ENCODE measurements at regions not wholly inside any gene's neighbourhood (a gene's known extent, or its start where the extent isn't known, plus 50 kb on each side); places are given as distances from the start of the nearest gene placed in this dataset.

- no peak for TF ChIP-seq CTCF (IDR thresholded peaks at IDR 0.05; ENCODE audit: control extremely low read depth in 1 of 3, insufficient read depth in 1 of 3, low read depth in 1 of 3, low read length in 3 of 3)
- no peak for TF ChIP-seq ATF2 (IDR thresholded peaks at IDR 0.05; ENCODE audit: low read length)
- no peak for TF ChIP-seq TAF1 (IDR thresholded peaks at IDR 0.05; ENCODE audit: low read depth, low read length)
- no peak for TF ChIP-seq POLR2A (IDR thresholded peaks at IDR 0.05; ENCODE audit: control extremely low read depth in 1 of 2, low read depth in 2 of 2, low read length in 2 of 2)
- TF ChIP-seq ATF3 (IDR thresholded peaks at IDR 0.05; ENCODE audit: insufficient read depth, low read depth, low read length): no peak
- no peak for TF ChIP-seq EZH2 (IDR thresholded peaks at IDR 0.05; ENCODE audit: low read depth, low read length, severe bottlenecking)
- TF ChIP-seq SIN3A (conservative IDR thresholded peaks at IDR 0.05 in 1 of 2, IDR thresholded peaks at IDR 0.05 in 1 of 2; ENCODE audit: low read depth in 1 of 2, low read length in 2 of 2): no peak
- TF ChIP-seq, protein P1, sequence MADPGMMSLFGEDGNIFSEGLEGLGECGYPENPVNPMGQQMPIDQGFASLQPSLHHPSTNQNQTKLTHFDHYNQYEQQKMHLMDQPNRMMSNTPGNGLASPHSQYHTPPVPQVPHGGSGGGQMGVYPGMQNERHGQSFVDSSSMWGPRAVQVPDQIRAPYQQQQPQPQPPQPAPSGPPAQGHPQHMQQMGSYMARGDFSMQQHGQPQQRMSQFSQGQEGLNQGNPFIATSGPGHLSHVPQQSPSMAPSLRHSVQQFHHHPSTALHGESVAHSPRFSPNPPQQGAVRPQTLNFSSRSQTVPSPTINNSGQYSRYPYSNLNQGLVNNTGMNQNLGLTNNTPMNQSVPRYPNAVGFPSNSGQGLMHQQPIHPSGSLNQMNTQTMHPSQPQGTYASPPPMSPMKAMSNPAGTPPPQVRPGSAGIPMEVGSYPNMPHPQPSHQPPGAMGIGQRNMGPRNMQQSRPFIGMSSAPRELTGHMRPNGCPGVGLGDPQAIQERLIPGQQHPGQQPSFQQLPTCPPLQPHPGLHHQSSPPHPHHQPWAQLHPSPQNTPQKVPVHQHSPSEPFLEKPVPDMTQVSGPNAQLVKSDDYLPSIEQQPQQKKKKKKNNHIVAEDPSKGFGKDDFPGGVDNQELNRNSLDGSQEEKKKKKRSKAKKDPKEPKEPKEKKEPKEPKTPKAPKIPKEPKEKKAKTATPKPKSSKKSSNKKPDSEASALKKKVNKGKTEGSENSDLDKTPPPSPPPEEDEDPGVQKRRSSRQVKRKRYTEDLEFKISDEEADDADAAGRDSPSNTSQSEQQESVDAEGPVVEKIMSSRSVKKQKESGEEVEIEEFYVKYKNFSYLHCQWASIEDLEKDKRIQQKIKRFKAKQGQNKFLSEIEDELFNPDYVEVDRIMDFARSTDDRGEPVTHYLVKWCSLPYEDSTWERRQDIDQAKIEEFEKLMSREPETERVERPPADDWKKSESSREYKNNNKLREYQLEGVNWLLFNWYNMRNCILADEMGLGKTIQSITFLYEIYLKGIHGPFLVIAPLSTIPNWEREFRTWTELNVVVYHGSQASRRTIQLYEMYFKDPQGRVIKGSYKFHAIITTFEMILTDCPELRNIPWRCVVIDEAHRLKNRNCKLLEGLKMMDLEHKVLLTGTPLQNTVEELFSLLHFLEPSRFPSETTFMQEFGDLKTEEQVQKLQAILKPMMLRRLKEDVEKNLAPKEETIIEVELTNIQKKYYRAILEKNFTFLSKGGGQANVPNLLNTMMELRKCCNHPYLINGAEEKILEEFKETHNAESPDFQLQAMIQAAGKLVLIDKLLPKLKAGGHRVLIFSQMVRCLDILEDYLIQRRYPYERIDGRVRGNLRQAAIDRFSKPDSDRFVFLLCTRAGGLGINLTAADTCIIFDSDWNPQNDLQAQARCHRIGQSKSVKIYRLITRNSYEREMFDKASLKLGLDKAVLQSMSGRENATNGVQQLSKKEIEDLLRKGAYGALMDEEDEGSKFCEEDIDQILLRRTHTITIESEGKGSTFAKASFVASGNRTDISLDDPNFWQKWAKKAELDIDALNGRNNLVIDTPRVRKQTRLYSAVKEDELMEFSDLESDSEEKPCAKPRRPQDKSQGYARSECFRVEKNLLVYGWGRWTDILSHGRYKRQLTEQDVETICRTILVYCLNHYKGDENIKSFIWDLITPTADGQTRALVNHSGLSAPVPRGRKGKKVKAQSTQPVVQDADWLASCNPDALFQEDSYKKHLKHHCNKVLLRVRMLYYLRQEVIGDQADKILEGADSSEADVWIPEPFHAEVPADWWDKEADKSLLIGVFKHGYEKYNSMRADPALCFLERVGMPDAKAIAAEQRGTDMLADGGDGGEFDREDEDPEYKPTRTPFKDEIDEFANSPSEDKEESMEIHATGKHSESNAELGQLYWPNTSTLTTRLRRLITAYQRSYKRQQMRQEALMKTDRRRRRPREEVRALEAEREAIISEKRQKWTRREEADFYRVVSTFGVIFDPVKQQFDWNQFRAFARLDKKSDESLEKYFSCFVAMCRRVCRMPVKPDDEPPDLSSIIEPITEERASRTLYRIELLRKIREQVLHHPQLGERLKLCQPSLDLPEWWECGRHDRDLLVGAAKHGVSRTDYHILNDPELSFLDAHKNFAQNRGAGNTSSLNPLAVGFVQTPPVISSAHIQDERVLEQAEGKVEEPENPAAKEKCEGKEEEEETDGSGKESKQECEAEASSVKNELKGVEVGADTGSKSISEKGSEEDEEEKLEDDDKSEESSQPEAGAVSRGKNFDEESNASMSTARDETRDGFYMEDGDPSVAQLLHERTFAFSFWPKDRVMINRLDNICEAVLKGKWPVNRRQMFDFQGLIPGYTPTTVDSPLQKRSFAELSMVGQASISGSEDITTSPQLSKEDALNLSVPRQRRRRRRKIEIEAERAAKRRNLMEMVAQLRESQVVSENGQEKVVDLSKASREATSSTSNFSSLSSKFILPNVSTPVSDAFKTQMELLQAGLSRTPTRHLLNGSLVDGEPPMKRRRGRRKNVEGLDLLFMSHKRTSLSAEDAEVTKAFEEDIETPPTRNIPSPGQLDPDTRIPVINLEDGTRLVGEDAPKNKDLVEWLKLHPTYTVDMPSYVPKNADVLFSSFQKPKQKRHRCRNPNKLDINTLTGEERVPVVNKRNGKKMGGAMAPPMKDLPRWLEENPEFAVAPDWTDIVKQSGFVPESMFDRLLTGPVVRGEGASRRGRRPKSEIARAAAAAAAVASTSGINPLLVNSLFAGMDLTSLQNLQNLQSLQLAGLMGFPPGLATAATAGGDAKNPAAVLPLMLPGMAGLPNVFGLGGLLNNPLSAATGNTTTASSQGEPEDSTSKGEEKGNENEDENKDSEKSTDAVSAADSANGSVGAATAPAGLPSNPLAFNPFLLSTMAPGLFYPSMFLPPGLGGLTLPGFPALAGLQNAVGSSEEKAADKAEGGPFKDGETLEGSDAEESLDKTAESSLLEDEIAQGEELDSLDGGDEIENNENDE (IDR thresholded peaks at IDR 0.05; ENCODE audit: insufficient replicate concordance, low read length): no peak
Observed at GRCh38 chr9:30534455-30534854, 1850.0 kb upstream of the ACO1 start.
